ENCODE measurements at regions not wholly inside any gene's neighbourhood (a gene's known extent, or its start where the extent isn't known, plus 50 kb on each side); places are given as distances from the start of the nearest gene placed in this dataset.
"Not testable (repeated sequence)": the region's sequence is repeated elsewhere in the genome, so short reads cannot be mapped to it uniquely, and the experiment has no call there.

GRCh38 chr14:89566644-89567415, 149.8 kb upstream of the FOXN3 start:
- DNase-seq, result no peak

DNA sequence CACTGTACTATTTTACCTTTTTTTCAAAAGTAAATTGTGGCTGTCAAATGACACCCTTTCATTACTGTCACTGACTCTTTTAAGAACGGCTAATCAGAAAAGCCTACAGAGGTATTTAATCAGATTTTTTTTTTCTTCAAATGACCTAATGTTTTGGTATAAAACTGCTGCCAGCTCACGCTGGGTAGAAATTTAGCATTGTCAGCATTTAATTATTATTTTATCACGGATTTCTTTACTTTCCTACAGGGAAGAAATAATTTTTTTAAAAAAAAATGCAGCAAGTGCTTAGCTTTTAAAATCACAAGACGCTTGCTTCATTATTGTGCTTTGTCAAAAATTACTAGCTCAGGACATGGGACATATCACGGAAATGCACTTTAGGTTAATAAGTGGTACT, 149.1 kb upstream of the FOXN3 start:
- no peak for DNase-seq

DNA sequence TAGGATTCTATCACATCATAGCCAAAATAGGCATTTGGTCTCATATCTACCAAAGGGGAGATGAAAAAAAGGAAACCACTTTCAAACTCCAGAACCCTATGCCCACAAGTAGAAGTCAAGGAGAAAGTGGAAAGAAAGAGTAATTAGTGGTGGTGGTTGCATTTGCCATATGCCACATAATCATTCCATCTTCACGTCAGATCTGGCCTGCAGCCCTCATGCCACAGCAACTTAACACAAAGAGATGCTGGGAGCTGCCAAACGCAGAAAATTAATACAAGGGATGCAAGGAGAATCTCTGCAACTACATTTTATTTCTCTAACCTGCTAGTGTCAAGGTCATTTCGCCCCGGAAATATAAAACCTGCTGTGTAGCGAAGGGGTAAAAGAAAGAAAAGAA, 148.6 kb upstream of the FOXN3 start:
- DNase-seq, result no peak

DNA sequence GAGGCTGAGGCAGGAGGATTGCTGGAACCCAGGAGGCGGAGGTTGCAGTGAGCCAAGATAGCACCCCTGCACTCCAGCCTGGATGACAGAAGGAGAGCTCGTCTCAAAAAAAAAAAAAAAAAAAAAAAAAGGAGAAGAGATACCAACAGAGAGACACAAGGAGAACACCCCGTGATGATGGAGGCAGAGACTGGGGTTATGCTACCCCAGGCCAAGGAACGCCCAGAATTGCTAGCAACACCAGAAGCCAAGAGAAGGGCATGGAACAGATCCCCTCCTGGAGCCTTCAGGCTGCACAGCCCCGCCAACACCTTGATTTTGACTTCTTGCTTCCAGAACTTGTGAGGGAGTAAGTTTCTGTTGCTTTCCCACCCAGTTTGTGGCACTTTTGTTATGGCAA, 148.0 kb upstream of the FOXN3 start:
- no peak for DNase-seq

DNA sequence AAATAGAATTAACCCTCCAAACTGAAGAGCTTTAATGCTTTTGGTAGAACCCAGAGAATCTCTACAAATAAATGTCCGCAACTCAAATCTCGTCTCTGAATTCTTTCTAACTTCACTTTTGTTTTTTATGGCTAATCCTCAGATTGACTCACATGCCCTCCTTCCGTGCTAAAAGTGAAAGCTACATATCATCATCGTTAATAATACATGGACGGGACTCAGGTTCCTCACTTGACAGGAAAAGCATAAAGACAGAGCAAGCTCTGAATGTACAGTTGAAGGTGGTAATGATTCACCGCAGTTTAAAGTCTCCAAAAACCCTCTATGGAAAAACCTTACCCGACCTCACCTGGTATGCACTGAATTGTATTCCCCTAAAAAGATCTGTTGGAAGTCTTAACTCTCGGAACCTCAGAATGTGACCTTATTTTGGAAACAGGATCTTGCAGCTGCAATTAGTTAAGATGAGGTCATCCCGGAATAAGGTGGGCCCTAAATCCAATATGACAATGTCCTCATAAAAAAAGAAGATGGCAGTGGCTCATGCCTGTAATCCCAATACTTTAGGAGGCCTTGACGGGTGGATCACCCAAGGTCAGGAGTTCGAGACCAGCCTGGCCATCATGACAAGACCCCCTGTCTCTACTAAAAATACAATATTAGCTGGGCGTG, 147.4 kb upstream of the FOXN3 start:
- DNase-seq, result no peak

GRCh38 chr14:89563471-89563870, 146.4 kb upstream of the FOXN3 start:
- no peak for DNase-seq

DNA sequence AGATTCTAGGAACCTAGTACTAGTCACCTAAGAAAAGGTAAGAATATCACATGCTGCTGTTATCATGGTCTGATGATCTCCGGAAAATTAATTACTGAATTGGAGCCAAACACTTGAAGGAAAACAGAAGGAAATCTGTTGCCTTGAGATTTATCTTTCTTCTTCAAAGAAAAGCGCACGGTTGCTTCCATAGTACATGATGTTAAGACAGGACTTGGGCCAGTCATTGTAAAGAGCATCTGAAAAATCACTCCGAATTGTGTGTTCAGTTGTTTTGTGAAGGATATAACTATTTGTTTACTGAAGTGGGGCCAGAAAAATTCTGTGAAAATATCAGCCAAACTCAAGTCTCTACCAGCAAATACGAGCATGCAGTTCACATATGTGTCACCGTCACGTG, 134.9 kb upstream of the FOXN3 start:
- DNase-seq, result no peak

GRCh38 chr14:89551432-89551831, 134.4 kb upstream of the FOXN3 start:
- no peak for DNase-seq

DNA sequence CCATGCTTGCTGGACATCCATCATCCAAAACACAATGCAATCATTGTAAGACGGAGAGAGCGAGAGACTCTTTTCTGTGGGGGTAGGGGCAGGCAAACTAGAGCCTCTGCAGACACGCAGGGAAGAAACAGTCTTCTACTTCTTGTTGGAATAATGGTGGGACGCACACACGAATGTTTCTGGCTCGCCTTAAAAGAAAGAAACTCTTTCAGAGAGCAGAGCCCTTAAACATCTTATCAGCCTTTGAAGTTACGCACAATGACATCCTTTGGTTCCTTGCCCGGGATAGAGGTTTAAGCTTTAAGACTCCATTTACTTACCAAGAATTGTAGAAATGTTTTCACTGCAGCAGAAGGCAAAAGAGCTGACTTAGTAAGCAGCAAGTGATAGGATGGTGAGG, 133.8 kb upstream of the FOXN3 start:
- DNase-seq, result no peak

- no peak for DNase-seq
These were observed 132.5 kb upstream of the FOXN3 start for GRCh38 chr14:89549381-89550125.

GRCh38 chr14:89547047-89547446, 130.0 kb upstream of the FOXN3 start:
- DNase-seq, result not testable (repeated sequence)

DNA sequence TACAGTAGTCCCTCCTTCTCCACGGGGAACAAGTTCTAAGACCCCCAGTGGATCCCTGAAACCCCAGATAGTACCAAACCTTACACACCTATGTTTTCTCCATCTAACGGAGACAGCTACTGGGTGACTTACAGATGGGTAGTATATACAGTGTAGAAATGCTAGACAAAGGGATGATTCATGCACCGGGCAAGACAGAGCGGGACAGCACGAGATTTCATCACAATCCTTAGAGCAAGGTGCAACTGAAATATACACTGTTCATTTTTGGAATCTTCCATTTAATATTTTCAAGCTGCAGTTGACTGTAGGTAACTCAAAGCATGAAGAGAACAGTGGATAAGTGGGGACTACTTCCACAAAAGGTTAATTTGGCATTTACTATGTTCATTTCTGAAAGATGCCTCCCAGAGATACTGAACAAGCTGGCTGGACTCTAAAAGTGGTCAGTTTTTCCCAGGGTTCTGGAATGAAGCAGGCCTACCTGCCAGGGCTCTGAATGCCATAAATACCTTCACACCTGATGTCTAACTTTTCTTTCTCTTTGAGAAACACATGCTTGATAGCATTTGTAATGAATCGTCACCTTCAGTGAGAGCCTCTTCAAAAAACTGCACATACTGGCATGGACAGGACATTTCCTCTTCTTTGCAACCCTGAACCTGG, 127.7 kb upstream of the FOXN3 start:
- no peak for DNase-seq

GRCh38 chr14:89543425-89543790, 126.4 kb upstream of the FOXN3 start:
- no peak for DNase-seq

- no peak for DNase-seq
These were observed 125.9 kb upstream of the FOXN3 start for GRCh38 chr14:89542786-89543424.

GRCh38 chr14:89540830-89541470, 123.9 kb upstream of the FOXN3 start:
- DNase-seq, result no peak

DNA sequence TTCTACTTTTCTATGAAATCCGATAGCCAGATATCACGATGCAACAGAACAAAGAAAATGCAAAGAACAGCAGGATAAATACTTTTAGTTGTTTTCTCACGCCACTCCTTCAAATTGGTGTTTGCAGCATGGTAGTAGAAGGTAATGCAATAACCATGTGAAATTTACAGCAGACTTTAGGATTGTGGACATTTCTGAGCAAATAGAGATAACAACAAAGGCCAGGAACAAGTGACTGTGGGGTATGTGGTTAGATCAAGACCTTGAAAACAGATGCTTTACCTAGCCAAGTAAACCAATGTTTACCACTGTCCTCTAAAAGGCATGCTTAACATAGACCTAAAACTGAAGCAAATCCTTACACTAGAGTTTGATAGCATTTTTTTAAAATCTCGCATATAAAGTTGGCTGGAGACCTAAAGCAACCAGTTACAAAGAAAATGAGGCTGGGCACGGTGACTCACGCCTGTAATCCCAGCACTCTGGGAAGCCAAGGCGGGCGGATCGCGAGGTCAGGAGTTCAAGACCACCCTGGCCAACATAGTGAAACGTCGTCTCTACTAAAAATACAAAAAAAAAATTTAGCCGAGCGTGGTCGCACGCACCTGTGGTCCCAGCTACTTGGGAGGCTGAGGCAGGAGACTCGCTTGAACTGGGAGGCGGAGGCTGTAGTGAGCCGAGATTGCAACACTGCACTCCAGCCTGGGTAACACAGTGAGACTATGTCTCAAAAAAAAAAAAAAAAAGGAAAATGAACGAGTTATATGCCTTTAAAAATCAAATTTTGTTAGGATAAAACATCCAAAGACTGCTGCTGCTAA, 123.2 kb upstream of the FOXN3 start:
- DNase-seq, result no peak

DNA sequence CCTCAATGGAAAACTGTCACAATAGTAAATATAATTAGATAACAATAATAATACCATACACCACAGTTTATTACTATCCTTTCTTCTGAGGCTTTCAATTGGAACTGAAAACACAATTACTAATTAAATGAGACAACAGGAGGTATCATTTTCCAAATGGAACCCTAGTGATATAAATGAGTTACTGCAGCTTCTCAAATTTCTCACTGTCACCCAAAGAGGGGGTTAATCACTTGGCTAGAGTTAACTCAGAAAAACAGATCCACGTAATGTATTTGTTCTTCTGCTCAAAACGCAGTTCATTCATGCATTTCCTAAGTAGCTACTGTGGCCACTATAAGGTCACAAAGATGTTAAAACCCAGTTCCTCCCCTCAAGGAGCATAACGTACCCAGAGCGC, 120.9 kb upstream of the FOXN3 start:
- DNase-seq, result no peak

DNA sequence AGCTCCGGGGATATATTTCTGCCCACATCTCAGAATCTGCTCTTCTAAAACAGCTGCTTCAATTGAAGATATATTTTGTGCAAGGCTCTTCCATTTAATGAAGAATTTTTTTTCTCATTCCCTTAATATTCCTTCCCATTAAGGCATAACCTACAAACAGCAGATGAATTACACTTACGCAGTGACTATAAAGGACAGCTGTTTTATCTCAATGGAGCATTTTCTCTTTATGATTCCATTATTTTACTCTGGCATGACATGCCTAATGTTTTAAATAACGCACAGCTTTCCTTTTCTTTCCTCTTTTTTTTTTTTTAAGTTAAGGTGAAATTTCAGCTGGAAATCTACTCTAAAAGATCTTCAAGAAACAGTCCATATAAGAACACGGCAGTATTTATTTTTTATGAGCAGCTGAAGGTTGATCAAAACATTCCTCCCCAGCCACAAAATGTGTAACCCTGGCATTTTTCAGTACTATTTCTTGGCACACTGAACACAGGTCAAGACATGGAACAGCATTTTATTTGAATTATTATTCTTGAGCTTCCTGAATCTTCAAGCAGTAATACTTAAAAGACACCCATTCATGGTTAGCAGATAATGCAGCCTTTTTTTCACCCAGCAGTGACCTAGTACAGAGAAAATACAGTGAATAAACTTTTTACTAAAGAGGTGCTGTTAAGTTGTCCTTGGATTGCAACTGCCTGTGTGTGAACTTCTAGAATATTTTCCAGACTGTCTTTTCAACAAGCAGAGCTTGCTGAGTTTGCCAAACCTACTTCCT, 118.1 kb upstream of the FOXN3 start:
- peak; percentile 31 for DNase-seq

GRCh38 chr14:89533766-89534165, 116.7 kb upstream of the FOXN3 start:
- DNase-seq, result no peak

- DNase-seq, result no peak
These were observed 116.1 kb upstream of the FOXN3 start for GRCh38 chr14:89533136-89533535.

All from renal pelvis (tissue), 1 donor.